OCI-LY3 (cell line): ENCODE measurements at regions not wholly inside any gene's neighbourhood (a gene's known extent, or its start where the extent isn't known, plus 50 kb on each side); places are given as distances from the start of the nearest gene placed in this dataset.

Experiments used
- EZH2phosphoT487 ChIP-seq: fragments of 200-600 bp; shearing (Covaris generic); IDR thresholded peaks from 2 replicates; pipeline ENCODE4 v1.6.1; 2018; ENCODE audit warnings: antibody characterized with exemption, mixed run types, low read depth
- TF ChIP-seq, protein P1 (sequence below): fragments of 200-600, 300-600 bp; sonication (generic); IDR thresholded peaks from 2 replicates; pipeline ENCODE4 v1.5.1; 2014; ENCODE audit warnings: antibody characterized with exemption, low read length, low read depth

DNA sequence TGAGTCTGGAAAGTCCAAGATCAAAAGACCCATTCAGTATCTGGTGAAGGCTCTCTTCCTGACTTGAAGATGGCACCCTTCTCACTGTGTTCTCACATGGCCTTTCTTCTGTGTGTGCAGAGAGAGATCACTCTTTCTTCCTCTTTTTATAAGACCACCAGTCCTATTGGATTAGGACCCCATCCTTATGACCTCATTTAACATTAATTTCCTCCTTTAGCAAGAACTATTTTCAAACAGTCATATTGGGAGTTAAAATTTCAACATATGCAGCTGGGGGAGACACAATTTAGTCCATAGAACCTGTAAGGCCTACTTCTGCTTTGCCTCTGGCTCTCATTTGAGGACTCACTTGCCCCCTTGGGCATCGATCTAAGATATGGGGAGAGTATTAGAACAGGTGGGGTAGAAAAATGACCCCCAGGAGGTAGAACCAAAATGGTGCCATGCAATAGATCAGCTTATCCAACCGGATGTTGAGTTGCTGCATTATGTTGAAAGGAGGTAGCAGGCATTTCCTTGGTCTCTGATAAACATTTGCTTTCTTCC is 78.4 kb upstream of the ATXN1 start:
- TF ChIP-seq, protein P1, sequence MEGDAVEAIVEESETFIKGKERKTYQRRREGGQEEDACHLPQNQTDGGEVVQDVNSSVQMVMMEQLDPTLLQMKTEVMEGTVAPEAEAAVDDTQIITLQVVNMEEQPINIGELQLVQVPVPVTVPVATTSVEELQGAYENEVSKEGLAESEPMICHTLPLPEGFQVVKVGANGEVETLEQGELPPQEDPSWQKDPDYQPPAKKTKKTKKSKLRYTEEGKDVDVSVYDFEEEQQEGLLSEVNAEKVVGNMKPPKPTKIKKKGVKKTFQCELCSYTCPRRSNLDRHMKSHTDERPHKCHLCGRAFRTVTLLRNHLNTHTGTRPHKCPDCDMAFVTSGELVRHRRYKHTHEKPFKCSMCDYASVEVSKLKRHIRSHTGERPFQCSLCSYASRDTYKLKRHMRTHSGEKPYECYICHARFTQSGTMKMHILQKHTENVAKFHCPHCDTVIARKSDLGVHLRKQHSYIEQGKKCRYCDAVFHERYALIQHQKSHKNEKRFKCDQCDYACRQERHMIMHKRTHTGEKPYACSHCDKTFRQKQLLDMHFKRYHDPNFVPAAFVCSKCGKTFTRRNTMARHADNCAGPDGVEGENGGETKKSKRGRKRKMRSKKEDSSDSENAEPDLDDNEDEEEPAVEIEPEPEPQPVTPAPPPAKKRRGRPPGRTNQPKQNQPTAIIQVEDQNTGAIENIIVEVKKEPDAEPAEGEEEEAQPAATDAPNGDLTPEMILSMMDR, result no peak
- no peak for TF ChIP-seq EZH2phosphoT487
